ENCODE measurements at regions not wholly inside any gene's neighbourhood (a gene's known extent, or its start where the extent isn't known, plus 50 kb on each side); places are given as distances from the start of the nearest gene placed in this dataset.

DNA sequence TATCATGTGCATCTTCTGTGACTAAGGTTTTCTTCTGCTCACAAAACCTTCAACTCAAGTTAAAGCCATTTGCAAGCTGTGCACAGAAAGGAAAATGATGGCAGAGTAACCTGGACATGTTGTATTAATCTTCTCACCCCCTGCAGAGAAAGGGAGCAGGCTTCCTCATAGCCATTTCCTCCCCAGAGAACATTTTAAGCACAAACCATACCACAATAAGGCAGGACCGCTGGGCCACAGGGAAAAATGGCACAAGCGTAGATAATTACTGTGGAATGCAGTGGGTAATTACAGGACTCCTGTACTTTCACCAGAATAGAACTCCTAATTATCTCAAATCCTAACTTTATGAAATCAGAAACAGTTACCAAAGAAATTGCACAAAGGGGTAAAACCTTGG, 215.7 kb downstream of the KIF21A start:
- DNase-seq: no peak
- no peak overlapping the region for H3K4me3 ChIP-seq (ENCODE audit: low read depth, low read length)
- no peaks in the 10 kb centered on the region for H3K36me3 ChIP-seq
- TF ChIP-seq, protein P1, sequence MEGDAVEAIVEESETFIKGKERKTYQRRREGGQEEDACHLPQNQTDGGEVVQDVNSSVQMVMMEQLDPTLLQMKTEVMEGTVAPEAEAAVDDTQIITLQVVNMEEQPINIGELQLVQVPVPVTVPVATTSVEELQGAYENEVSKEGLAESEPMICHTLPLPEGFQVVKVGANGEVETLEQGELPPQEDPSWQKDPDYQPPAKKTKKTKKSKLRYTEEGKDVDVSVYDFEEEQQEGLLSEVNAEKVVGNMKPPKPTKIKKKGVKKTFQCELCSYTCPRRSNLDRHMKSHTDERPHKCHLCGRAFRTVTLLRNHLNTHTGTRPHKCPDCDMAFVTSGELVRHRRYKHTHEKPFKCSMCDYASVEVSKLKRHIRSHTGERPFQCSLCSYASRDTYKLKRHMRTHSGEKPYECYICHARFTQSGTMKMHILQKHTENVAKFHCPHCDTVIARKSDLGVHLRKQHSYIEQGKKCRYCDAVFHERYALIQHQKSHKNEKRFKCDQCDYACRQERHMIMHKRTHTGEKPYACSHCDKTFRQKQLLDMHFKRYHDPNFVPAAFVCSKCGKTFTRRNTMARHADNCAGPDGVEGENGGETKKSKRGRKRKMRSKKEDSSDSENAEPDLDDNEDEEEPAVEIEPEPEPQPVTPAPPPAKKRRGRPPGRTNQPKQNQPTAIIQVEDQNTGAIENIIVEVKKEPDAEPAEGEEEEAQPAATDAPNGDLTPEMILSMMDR (IDR thresholded peaks at IDR 0.05; ENCODE audit: low read depth, low read length): no peak
- no peaks in the 10 kb centered on the region for H3K9me3 ChIP-seq
- H3K27me3 ChIP-seq: no peaks in the 10 kb centered on the region
- H3K4me1 ChIP-seq: no peaks in the 10 kb centered on the region; the same call in 1 of the 2 replicates

DNA sequence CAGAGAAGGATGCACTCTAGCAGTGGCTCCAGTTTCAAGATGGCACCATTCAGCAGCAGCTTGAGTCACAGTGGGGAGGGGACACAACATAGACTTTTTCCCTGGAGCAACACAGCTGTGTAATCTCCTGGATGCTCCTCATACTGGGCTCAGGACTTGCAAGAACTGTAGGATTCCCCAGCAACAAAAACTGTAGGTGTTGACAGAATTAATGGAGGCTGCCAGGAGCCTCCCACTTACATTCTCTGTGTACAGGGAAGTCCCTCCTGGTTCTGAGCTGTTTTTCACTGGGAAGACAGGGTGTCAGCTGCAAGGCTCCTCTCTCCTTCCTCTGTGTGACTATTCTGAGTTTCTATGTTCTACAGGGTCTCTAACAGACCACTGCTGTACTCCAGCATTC, 217.9 kb downstream of the KIF21A start:
- TF ChIP-seq, protein P1 (IDR thresholded peaks at IDR 0.05; ENCODE audit: low read depth, low read length): no peak
- Histone ChIP-seq H3K4me3 (ENCODE audit: low read depth, low read length) (no peak overlapping the region), H3K9me3 (no peaks in the 10 kb centered on the region), H3K36me3 (no peaks in the 10 kb centered on the region), H3K27me3 (no peaks in the 10 kb centered on the region), H3K4me1 (no peaks in the 10 kb centered on the region; the same call in 1 of the 2 replicates)
- DNase-seq: no peak

DNA sequence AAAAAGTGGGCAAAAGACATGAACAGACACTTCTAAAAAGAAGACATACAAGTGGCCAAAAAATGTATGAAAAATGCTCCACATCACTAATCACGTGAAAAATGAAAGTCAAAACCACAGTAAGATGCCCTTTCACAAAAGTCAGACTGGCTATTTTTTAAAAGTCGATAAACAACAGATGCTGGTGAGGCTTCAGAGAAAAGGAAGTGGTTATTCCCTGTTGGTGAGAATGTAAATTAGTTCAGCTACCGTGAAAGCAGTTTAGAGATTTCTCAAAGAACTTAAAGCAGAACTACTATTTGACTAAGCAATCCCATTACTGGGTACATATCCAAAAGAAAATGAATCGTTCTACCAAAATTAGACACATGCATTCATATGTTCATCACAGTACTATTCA, 237.0 kb downstream of the KIF21A start:
- Histone ChIP-seq H3K9me3 (no peaks in the 10 kb centered on the region), H3K36me3 (no peaks in the 10 kb centered on the region), H3K4me1 (no peaks in the 10 kb centered on the region), H3K27me3 (no peaks in the 10 kb centered on the region), H3K4me3 (ENCODE audit: low read depth, low read length) (no peak overlapping the region)
- no peak for DNase-seq
- TF ChIP-seq, protein P1 (IDR thresholded peaks at IDR 0.05; ENCODE audit: low read depth, low read length): no peak

DNA sequence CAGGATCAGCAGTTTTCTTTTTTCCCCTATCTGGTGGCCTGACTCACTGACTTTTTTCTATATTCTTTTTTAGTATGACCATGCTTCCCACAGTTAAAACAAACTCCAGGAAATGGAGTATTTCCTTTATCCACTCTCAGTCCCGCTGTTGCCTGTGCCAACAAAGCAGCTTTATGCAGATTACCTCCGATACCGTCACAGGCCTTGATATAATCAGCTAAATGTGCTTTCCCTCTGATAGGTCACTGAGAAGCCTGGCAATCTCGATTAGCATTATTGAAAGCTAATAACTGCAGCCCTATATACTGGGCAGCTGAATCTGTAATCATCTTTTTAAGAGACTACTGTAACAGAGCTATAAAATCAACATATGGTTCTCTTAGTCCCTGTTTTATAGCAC, 243.6 kb downstream of the KIF21A start:
- H3K27me3 ChIP-seq: no peaks in the 10 kb centered on the region
- TF ChIP-seq, protein P1 (IDR thresholded peaks at IDR 0.05; ENCODE audit: low read depth, low read length): no peak
- DNase-seq: peak; percentile 58
- H3K4me1 ChIP-seq: peaks cover 5% of the 10 kb centered on the region; the same call in 1 of the 2 replicates
- H3K9me3 ChIP-seq: no peaks in the 10 kb centered on the region
- H3K4me3 ChIP-seq (ENCODE audit: low read depth, low read length): peak overlapping the region; percentile 21
- no peaks in the 10 kb centered on the region for H3K36me3 ChIP-seq

DNA sequence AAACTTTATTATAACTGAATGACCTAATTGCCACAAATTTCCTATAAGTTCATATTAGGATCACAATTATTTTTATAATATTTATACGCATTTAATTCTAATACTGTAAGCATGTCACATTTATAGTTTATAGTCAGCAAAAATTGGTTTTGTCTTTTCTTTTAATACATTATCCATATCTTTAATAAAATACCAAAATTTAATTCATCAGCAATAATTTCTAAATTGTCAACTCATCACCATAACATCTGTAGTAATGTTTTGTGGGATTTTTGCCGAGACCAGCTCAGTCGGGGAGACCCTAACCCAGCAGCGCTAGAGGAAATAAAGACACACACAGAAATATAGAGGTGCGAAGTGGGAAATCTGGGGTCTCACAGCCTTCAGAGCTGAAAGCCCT, 254.2 kb downstream of the KIF21A start:
- no peaks in the 10 kb centered on the region for H3K9me3 ChIP-seq

DNA sequence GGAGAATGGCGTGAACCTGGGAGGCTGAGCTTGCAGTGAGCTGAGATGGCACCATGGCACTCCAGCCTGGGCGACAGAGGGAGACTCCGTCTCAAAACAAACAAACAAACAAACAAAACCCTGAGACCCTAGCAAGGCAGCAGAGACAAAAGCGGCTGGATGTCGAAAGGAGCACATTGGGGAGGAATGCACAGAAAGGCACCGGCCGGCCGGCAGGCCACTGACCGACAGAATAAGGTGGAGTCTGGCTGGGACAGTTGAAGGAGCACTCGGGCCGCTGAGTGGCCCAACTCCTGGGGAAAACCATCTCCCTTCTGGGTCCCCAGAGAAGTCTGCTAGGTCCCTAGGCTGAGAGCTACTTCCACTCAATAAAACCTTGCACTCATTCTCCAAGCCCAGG, 256.2 kb downstream of the KIF21A start:
- TF ChIP-seq, protein P1 (IDR thresholded peaks at IDR 0.05; ENCODE audit: low read depth, low read length): no peak
- H3K36me3 ChIP-seq: no peaks in the 10 kb centered on the region
- peaks cover 13% of the 10 kb centered on the region; the same call in 1 of the 2 replicates for H3K4me1 ChIP-seq
- H3K4me3 ChIP-seq (ENCODE audit: low read depth, low read length): no peak overlapping the region
- H3K9me3 ChIP-seq: no peaks in the 10 kb centered on the region
- H3K27me3 ChIP-seq: no peaks in the 10 kb centered on the region
- no peak for DNase-seq

More for the DNA sequence above, 254.2 kb downstream of the KIF21A start:
- no peaks in the 10 kb centered on the region for H3K27me3 ChIP-seq
- no peak for DNase-seq
- no peaks in the 10 kb centered on the region for H3K36me3 ChIP-seq
- H3K4me1 ChIP-seq: peaks cover 13% of the 10 kb centered on the region; the same call in 1 of the 2 replicates
- TF ChIP-seq, protein P1 (IDR thresholded peaks at IDR 0.05; ENCODE audit: low read depth, low read length): no peak
- H3K4me3 ChIP-seq (ENCODE audit: low read depth, low read length): no peak overlapping the region
